NOMO-1 treated with DMSO at 0.1 percent for 48 hours (cell line): ENCODE measurements at regions not wholly inside any gene's neighbourhood (a gene's known extent, or its start where the extent isn't known, plus 50 kb on each side); places are given as distances from the start of the nearest gene placed in this dataset.
"Not testable (repeated sequence)": the region's sequence is repeated elsewhere in the genome, so short reads cannot be mapped to it uniquely, and the experiment has no call there.

Experiments
- DNase-seq: peaks from one replicate; lab custom pipeline; 2025; ENCODE audit not compliant: unreplicated experiment; lab: John Stamatoyannopoulos, UW

GRCh38 chr16:13613165-13613564 is 306.8 kb upstream of the ERCC4 start:
- no peak for DNase-seq

GRCh38 chr16:13621639-13622038 is 298.3 kb upstream of the ERCC4 start:
- DNase-seq: no peak

- no peak for DNase-seq
Observed at GRCh38 chr16:13628156-13628555, 291.8 kb upstream of the ERCC4 start.

GRCh38 chr16:13629704-13630103 is 290.2 kb upstream of the ERCC4 start:
- no peak for DNase-seq

GRCh38 chr16:13630374-13630773 is 289.6 kb upstream of the ERCC4 start:
- no peak for DNase-seq

GRCh38 chr16:13631213-13631767 is 288.7 kb upstream of the ERCC4 start:
- DNase-seq: no peak

- DNase-seq: no peak
Observed at GRCh38 chr16:13631916-13632315, 288.0 kb upstream of the ERCC4 start.

- DNase-seq: not testable (repeated sequence)
Observed at GRCh38 chr16:13632504-13632903, 287.4 kb upstream of the ERCC4 start.

GRCh38 chr16:13633391-13633861 is 286.5 kb upstream of the ERCC4 start:
- DNase-seq: no peak

- no peak for DNase-seq
Observed at GRCh38 chr16:13634253-13634652, 285.7 kb upstream of the ERCC4 start.

- no peak for DNase-seq
Observed at GRCh38 chr16:13634959-13635358, 285.0 kb upstream of the ERCC4 start.

- no peak for DNase-seq
Observed at GRCh38 chr16:13638218-13638617, 281.7 kb upstream of the ERCC4 start.

GRCh38 chr16:13643412-13643811 is 276.5 kb upstream of the ERCC4 start:
- no peak for DNase-seq

GRCh38 chr16:13645601-13646245 is 274.2 kb upstream of the ERCC4 start:
- no peak for DNase-seq

GRCh38 chr16:13660807-13661206 is 259.1 kb upstream of the ERCC4 start:
- DNase-seq: no peak

GRCh38 chr16:13665876-13666275 is 254.1 kb upstream of the ERCC4 start:
- no peak for DNase-seq

GRCh38 chr16:13672196-13672595 is 247.8 kb upstream of the ERCC4 start:
- no peak for DNase-seq

GRCh38 chr16:13680021-13680889 is 239.7 kb upstream of the ERCC4 start:
- no peak for DNase-seq

GRCh38 chr16:13684819-13685563 is 235.0 kb upstream of the ERCC4 start:
- no peak for DNase-seq

- no peak for DNase-seq
Observed at GRCh38 chr16:13696017-13696416, 223.9 kb upstream of the ERCC4 start.

- no peak for DNase-seq
Observed at GRCh38 chr16:13697013-13697412, 222.9 kb upstream of the ERCC4 start.
